Common myeloid progenitor, CD34-positive (primary cell): ENCODE measurements at regions not wholly inside any gene's neighbourhood (a gene's known extent, or its start where the extent isn't known, plus 50 kb on each side); places are given as distances from the start of the nearest gene placed in this dataset.

Source experiments
- CTCF ChIA-PET: fragments of 350-600 bp; sonication (Branson Sonifier 250); formaldehyde crosslinking; loops from one replicate; lab custom pipeline; 2021; ENCODE audit warnings: antibody characterized with exemption; lab: Charles Lee
- POLR2A ChIA-PET: fragments of 350-600 bp; sonication (Branson Sonifier 250); formaldehyde crosslinking; loops from one replicate; lab custom pipeline; 2021; ENCODE audit warnings: antibody characterized with exemption; lab: Charles Lee
- DNase-seq, 3 donors: peaks; one replicate each; pipeline versions ENCODE4 v3.0.0 to v3.0.0-alpha.2; 2013
- H3K27ac ChIP-seq, 2 experiments: 1 replicate in 1 of 2; 2 replicates in 1 of 2; pipeline ENCODE4 v1.7.0; 2013; ENCODE audit warnings: inconsistent platforms in 2 of 2, low read length in 2 of 2, mild to moderate bottlenecking in 2 of 2, low read depth in 1 of 2, moderate library complexity in 1 of 2; ENCODE audit not compliant: severe bottlenecking in 2 of 2, insufficient read depth in 1 of 2, poor library complexity in 1 of 2
- H3K27me3 ChIP-seq, 5 experiments: replicated peaks in 2 of 5; 1 replicate in 3 of 5; 2 replicates in 2 of 5; pipeline versions ENCODE4 v1.6.1 to v1.7.0; 2013; ENCODE audit warnings: low read length in 4 of 5, mild to moderate bottlenecking in 2 of 5, moderate library complexity in 2 of 5, inconsistent platforms in 1 of 5; ENCODE audit not compliant: insufficient read depth in 5 of 5, control insufficient read depth in 4 of 5
- H3K36me3 ChIP-seq, 4 experiments: 1 replicate in 2 of 4; 2 replicates in 2 of 4; pipeline versions ENCODE4 v1.6.1 to v1.7.0; 2013; ENCODE audit warnings: low read length in 3 of 4, control low read depth in 1 of 4, mild to moderate bottlenecking in 1 of 4; ENCODE audit not compliant: control insufficient read depth in 4 of 4, insufficient read depth in 4 of 4
- H3K4me1 ChIP-seq, 4 experiments: 1 replicate in 3 of 4; 2 replicates in 1 of 4; pipeline versions ENCODE4 v1.6.1 to v1.7.1; 2013; ENCODE audit warnings: low read length in 3 of 4, mild to moderate bottlenecking in 3 of 4, control low read depth in 1 of 4, inconsistent platforms in 1 of 4, moderate library complexity in 1 of 4; ENCODE audit not compliant: control insufficient read depth in 4 of 4, insufficient read depth in 4 of 4; ENCODE audit errors: control extremely low read depth in 1 of 4
- H3K4me3 ChIP-seq, 7 experiments: 1 replicate in 4 of 7; 2 replicates in 3 of 7; pipeline versions ENCODE4 v1.5.1 to v1.7.0; 2013; ENCODE audit warnings: mild to moderate bottlenecking in 7 of 7, low read length in 6 of 7, moderate library complexity in 6 of 7, inconsistent platforms in 2 of 7, low read depth in 2 of 7, control low read depth in 1 of 7; ENCODE audit not compliant: insufficient read depth in 4 of 7, control insufficient read depth in 1 of 7; ENCODE audit errors: extremely low read depth in 1 of 7
- H3K9me3 ChIP-seq, 5 experiments: 1 replicate in 4 of 5; 2 replicates in 1 of 5; pipeline versions ENCODE4 v1.6.1 to v1.7.1; 2013; ENCODE audit warnings: low read length in 4 of 5, mild to moderate bottlenecking in 2 of 5, inconsistent platforms in 1 of 5, low read depth in 1 of 5, moderate library complexity in 1 of 5; ENCODE audit not compliant: control insufficient read depth in 4 of 5, insufficient read depth in 2 of 5; ENCODE audit errors: control extremely low read depth in 1 of 5
- WGBS: methylation state at CpG from one replicate; pipeline ENCODE4 v1.1.5; 2013; ENCODE audit not compliant: insufficient coverage; 5-methylcytosine and 5-hydroxymethylcytosine counted together

GRCh38 chr6:164791498-164791897 is 517.9 kb downstream of the C6orf118 start:
- ChIA-PET POLR2A (no interaction called here), CTCF (no interaction called here)
- no peak for DNase-seq
- no peaks in the 10 kb centered on the region for H3K9me3 ChIP-seq
- H3K4me3 ChIP-seq = no peak overlapping the region
- no peak overlapping the region for H3K27ac ChIP-seq
- no peaks in the 10 kb centered on the region for H3K4me1 ChIP-seq
- no peaks in the 10 kb centered on the region for H3K36me3 ChIP-seq
- no peaks in the 10 kb centered on the region for H3K27me3 ChIP-seq

GRCh38 chr6:164763788-164764187 is 545.6 kb downstream of the C6orf118 start:
- DNase-seq = no peak
- H3K4me3 ChIP-seq = no peak overlapping the region
- no peaks in the 10 kb centered on the region for H3K27me3 ChIP-seq
- no CpG with 5 or more reads among the region's 1 CpG for WGBS
- H3K9me3 ChIP-seq = peaks cover 0 to 3% (median 0%) of the 10 kb centered on the region in 5 experiments
- ChIA-PET CTCF (no interaction called here), POLR2A (no interaction called here)
- no peaks in the 10 kb centered on the region for H3K36me3 ChIP-seq
- no peaks in the 10 kb centered on the region for H3K4me1 ChIP-seq
- H3K27ac ChIP-seq = no peak overlapping the region

GRCh38 chr6:164757451-164757850 is 552.0 kb downstream of the C6orf118 start:
- ChIA-PET POLR2A (no interaction called here), CTCF (no interaction called here)
- Histone ChIP-seq H3K4me3 (no peak overlapping the region), H3K36me3 (no peaks in the 10 kb centered on the region), H3K4me1 (no peaks in the 10 kb centered on the region), H3K27ac (no peak overlapping the region), H3K9me3 (peaks cover 0 to 3% (median 0%) of the 10 kb centered on the region in 5 experiments), H3K27me3 (no peaks in the 10 kb centered on the region)
- no peak for DNase-seq
- 92% methylated on average over 2 of the region's 2 CpGs for WGBS

GRCh38 chr6:164756723-164757122 is 552.7 kb downstream of the C6orf118 start:
- no peak overlapping the region for H3K27ac ChIP-seq
- no peaks in the 10 kb centered on the region for H3K36me3 ChIP-seq
- POLR2A ChIA-PET = no interaction called here
- H3K27me3 ChIP-seq = no peaks in the 10 kb centered on the region
- 93% methylated on average over 6 of the region's 8 CpGs for WGBS
- DNase-seq = no peak
- H3K4me3 ChIP-seq = no peak overlapping the region
- H3K9me3 ChIP-seq = peaks cover 0 to under 1% (median 0%) of the 10 kb centered on the region in 5 experiments
- no peaks in the 10 kb centered on the region for H3K4me1 ChIP-seq
- CTCF ChIA-PET = no interaction called here

- no peak overlapping the region for H3K4me3 ChIP-seq
- no peak for DNase-seq
- POLR2A ChIA-PET = no interaction called here
- H3K27me3 ChIP-seq = no peaks in the 10 kb centered on the region
- no peaks in the 10 kb centered on the region for H3K4me1 ChIP-seq
- no peak overlapping the region for H3K27ac ChIP-seq
- WGBS = 77% methylated on average over 2 of the region's 3 CpGs
- no peaks in the 10 kb centered on the region for H3K36me3 ChIP-seq
- CTCF ChIA-PET = no interaction called here
- H3K9me3 ChIP-seq = no peaks in the 10 kb centered on the region
Observed at GRCh38 chr6:164756142-164756541, 553.3 kb downstream of the C6orf118 start.

GRCh38 chr6:164753517-164753916 is 555.9 kb downstream of the C6orf118 start:
- POLR2A ChIA-PET = no interaction called here
- H3K9me3 ChIP-seq = peaks cover 0 to 3% (median 0%) of the 10 kb centered on the region in 5 experiments

GRCh38 chr6:164751395-164751794 is 558.0 kb downstream of the C6orf118 start:
- H3K36me3 ChIP-seq = no peaks in the 10 kb centered on the region
- peaks cover 0 to 3% (median 1%) of the 10 kb centered on the region in 5 experiments for H3K9me3 ChIP-seq
- H3K27me3 ChIP-seq = no peaks in the 10 kb centered on the region
- no peak overlapping the region for H3K27ac ChIP-seq
- H3K4me3 ChIP-seq = no peak overlapping the region
- 86% methylated on average over 5 of the region's 5 CpGs for WGBS
- no peaks in the 10 kb centered on the region for H3K4me1 ChIP-seq
- POLR2A ChIA-PET = no interaction called here
- no peak for DNase-seq
- CTCF ChIA-PET = no interaction called here

More at GRCh38 chr6:164753517-164753916, 555.9 kb downstream of the C6orf118 start:
- Histone ChIP-seq H3K27me3 (no peaks in the 10 kb centered on the region), H3K36me3 (no peaks in the 10 kb centered on the region), H3K27ac (no peak overlapping the region), H3K4me1 (no peaks in the 10 kb centered on the region), H3K4me3 (no peak overlapping the region)
- DNase-seq = no peak
- CTCF ChIA-PET = no interaction called here
